Nucleus accumbens (tissue), 56 donors: ENCODE measurements at regions not wholly inside any gene's neighbourhood (a gene's known extent, or its start where the extent isn't known, plus 50 kb on each side); places are given as distances from the start of the nearest gene placed in this dataset.

Experiments used
- DNase-seq, 56 donors: peaks; one replicate each; lab custom pipeline; 2025; lab: John Stamatoyannopoulos, UW

- DNase-seq, result no peak
These were observed 213.9 kb upstream of the LYPLAL1 start for GRCh38 chr1:218959784-218960183.

DNA sequence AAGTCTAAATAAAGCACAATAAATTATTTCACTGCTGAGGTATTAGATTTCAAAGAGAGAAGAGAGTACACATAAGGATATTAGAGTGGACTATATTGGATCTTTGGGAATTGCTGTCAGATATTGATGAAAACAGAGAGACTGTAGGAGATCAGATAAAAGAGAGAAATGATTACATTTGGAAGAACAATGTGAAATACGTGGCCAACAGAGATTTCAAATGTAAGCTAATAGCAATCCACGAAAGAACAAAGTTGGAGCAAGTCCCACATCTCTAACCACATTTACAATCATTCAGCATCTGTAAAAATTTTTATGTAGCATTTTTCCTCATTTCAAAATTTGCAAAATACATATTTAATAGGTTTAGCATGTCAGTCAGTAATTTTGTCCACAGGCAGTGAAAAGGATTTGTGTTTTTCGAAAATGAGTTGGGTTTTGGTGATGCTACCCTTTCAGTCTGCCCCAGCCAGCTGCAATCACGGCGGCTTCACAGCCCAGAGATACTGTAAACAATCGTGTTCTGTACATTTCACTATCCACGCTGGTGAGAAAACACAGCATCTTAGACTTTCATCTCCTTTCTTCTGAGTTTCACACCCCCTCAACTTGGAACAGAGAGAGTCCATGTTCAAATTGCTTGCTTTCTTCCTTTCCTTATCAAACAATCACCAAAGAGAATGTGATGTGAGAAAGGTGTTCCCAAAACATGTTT, 209.1 kb upstream of the LYPLAL1 start:
- no peak for DNase-seq

DNA sequence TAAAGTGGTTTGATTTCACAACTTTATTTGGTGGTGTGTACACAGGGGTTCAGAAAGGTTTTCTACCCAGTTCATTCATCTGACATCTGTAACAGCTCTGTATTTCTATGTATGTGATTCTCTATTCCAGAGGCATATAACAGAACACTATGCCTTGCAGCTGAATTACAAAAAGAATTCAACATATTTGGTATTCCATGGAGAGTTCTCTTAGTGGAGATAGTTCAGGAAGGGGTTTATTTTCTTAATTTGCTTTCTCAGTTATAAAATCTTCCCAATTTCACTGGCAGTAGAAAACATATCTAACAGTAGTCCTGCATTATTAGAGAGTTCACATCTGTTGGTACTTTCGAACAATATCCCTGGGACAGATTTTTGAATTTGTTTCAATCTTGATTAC, 207.9 kb upstream of the LYPLAL1 start:
- no peak for DNase-seq

GRCh38 chr1:218967254-218967653, 206.4 kb upstream of the LYPLAL1 start:
- no peak for DNase-seq

DNA sequence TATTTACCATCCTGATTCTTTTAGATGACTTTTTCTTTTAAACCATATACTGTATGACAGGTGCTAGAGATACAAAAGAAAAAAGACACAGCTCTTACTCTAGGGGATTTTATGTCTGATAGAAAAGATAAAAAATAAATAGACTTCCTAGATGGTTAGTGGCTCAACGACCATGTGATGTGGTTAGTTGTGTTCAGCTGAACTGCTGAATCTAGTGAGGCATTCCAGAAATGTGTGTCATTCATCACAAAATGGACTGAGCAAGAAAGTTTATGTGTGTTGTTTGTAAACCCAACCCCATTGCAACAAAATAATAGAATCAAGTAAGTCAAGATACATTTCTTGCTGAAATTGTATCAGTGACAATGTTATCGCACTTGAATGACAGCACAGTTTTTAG, 205.8 kb upstream of the LYPLAL1 start:
- no peak for DNase-seq

- DNase-seq, result no peak
These were observed 204.7 kb upstream of the LYPLAL1 start for GRCh38 chr1:218969006-218969405.

DNA sequence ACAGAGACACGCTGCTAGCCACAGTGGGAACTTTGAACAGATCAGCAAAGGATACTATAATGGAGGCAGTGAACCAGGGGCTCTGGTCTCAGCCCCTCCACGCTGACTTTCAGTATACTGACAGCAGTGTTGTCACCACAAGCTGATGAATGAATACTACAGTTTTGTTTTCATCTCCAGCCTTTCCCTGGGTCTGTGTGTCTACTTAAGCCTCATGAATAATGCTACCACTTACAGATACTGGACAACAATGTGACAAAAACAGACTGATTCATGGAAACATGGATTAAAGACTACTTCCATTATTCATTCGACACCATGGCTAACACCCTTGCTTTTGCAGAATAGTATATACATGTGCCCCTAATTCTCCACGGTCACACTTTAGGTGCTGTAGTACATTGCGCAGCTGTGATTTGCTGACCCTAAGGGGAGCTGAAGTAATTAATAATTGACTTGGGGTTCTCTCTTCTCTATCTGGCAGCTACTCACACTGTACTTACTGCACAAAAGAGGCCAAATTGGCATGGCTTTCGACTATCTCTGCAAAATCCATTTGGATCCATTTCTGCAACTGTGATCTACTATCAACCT, 203.2 kb upstream of the LYPLAL1 start:
- no peak for DNase-seq

DNA sequence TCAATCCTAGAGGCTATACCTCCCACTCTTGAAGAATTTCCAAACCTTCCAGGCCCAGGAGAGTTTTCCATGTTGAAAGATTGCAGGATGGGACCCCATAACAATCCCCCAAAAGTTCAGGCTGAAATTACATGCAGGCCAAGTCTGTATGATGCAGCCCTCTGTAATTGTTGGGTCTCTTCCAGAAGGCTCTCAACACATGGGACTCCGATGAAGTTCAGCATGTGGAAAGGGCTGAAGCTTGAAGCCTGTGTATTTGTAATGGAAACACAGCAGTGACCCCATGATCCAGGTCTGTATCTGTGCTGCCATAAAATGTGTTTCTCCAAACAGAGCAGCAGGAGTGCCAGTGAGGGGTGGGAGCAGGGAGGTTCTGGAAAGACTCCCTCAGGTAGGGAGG, 202.5 kb upstream of the LYPLAL1 start:
- DNase-seq, result no peak

DNA sequence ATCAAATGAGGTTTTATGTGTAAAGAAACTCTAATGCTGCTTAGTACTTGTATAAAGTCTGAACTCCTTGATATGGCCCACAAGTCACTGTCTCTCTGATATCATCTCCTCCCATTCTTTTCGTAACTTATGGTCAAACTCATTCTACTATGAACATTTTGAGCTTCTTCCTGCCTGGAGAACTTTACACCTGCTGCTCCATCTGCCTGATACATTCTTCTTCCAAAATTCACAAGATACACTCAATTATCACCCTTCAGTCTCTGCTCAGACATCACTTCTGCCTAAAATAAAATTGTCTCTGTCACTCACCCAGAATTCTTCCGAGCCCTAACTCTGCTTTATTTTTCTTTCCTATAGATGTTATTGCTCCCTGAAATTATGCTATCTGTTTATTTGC, 192.8 kb upstream of the LYPLAL1 start:
- no peak for DNase-seq

DNA sequence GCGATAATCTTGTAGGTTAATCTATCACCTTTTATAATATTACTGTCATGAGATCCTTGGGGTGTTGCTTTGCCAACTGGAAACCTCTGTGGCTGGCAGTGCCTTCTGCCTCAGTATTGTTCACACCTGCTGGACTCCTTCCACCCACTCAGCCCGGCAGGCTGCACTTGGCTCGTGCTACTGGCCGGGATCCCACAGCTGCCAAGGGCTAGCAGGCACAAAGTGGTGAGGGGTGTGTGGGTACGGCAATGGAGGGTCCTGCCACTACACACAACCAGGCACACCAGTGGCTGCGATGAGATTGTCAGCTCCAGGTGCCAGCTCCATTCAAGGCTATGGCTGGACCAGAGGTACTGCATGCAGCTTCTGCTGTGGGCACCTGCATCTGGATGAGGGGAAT, 191.2 kb upstream of the LYPLAL1 start:
- no peak for DNase-seq

- no peak for DNase-seq
These were observed 190.2 kb upstream of the LYPLAL1 start for GRCh38 chr1:218983433-218983832.

GRCh38 chr1:218983848-218984247, 189.8 kb upstream of the LYPLAL1 start:
- DNase-seq, result no peak

DNA sequence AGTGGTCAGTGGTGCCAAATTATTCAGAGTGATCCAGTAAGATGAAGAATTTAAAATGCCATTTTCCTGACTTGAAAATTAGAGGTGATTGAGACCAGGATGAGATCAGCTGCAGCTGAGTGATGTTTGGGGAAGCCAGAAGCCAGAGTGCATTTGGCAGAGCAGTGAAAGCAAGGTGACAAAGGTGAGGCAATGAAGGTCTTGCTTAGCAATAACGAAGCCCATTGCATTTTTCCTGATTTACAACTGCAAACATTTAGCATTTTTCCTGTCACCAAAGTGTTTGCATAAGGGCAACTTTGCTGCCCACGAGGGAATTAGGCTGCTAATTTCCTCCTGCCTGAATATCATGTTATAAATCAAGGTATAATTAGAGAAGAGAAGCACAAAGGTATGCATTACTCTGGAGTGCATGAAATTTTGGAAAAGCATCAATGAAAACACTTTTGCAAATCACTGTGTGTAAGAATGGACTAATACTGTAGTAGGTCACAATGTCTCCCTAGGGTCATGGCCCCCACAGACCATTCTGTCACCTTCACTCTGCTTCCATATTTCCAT, 188.2 kb upstream of the LYPLAL1 start:
- no peak for DNase-seq

DNA sequence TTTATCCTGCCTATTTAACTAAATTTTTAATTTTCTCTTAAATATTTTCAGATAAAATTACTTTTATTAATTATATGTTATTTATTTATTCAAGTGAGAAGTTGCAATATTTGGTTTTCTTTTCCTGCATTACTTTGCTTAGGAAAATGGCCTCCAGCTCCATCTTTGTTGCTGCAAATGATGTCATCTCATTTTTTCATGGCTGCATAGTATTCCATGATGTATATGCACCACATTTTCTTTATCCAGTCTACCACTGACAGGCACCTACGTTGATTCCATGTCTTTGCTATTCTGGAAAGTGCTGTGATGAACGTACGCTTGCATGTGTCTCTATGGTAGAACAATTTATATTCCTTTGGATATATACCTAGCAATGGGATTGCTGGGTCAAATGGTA, 186.9 kb upstream of the LYPLAL1 start:
- DNase-seq, result no peak

- DNase-seq, result no peak
These were observed 183.7 kb upstream of the LYPLAL1 start for GRCh38 chr1:218990019-218990418.

DNA sequence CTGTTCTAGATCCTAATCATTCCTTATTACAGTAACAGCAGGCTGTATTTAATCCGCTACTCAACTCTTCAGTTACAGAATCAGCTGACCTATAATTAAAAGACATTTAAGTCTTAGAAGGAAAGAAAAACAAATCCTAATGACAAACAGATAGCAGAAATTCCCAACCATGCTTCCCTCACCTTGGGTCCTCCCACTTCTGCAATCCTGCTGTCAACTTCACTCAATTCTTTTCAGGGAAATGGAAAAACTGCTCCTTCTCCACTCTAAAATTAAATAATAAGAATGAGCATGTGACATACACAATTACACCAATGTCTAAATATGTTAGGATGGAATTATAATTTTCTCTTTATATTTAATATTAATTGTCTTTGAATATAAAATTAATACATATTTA, 182.6 kb upstream of the LYPLAL1 start:
- no peak for DNase-seq

GRCh38 chr1:218994615-218995014, 179.1 kb upstream of the LYPLAL1 start:
- DNase-seq, result no peak

- DNase-seq, result no peak
These were observed 178.5 kb upstream of the LYPLAL1 start for GRCh38 chr1:218995091-218995665.

DNA sequence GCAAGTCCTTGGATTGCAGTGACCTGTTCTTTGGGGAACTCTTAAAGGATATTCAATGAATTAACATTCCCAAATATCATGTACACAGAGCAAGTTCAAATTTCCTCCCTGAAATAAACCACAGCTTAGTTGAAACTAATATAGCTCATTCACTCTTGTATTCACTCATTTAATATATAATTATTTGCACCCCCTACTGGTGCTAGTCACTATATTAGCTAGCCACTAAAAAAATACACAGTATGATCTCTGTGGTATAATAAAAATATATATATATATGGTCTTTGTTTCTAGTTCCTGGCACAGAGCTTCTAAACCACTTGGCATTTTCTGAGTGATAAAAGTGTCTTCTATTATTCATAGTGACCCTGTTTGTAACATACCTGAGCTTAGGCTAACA, 177.3 kb upstream of the LYPLAL1 start:
- no peak for DNase-seq

DNA sequence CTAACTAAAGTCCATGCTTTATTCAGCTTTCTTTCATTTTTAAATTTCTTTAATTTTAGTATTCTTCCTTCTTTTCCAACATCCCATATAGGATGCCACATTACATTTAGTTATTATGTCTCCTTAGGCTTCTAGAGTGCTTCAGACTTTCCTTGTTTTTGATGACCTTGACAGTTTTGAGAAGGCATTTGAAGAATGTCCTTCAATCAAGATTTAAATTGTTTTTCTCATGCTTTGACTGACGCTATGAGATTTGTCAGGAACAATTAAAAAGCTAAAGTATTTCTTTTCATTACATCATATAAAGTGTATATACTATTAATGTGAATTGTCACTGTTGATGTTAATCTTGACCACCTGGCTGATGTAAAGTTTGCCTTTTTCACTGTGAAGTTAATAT, 173.7 kb upstream of the LYPLAL1 start:
- no peak for DNase-seq

DNA sequence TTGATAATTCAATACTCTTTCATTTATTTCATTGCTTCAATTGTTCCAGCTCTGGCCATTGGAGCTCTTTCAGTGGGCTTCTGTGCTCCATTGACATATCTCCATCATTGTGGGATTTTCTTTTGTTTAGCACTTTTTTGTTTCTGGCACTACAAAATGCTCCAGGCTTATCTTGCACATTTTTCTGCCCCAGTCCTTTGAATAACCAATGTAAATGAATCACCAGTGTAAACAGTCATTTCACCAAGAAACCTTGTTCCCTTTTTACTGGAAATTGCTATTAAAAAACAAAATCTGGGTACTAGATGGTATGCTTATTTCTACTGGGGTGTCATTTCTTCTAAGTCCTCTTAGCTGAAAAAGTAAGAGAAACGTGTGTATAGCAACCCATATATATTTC, 173.0 kb upstream of the LYPLAL1 start:
- no peak for DNase-seq

GRCh38 chr1:219010720-219011119, 163.0 kb upstream of the LYPLAL1 start:
- DNase-seq, result no peak
